Osteocyte (in vitro differentiated cells): ENCODE measurements at regions not wholly inside any gene's neighbourhood (a gene's known extent, or its start where the extent isn't known, plus 50 kb on each side); places are given as distances from the start of the nearest gene placed in this dataset.

ENCODE experiments used
- DNase-seq: peaks from one replicate; pipeline ENCODE4 v3.0.0; 2021; ENCODE audit warnings: mixed read lengths; ENCODE audit not compliant: unreplicated experiment; ENCODE audit errors: extremely low spot score
- H3K27ac Mint-ChIP-seq: one replicate; pipeline ENCODE4 v1.8.0; 2021; ENCODE audit warnings: mild to moderate bottlenecking, mixed read lengths; ENCODE audit not compliant: unreplicated experiment
- H3K27me3 Mint-ChIP-seq: one replicate; pipeline ENCODE4 v1.8.0; 2021; ENCODE audit warnings: mixed read lengths; ENCODE audit not compliant: unreplicated experiment
- H3K36me3 Mint-ChIP-seq: one replicate; pipeline ENCODE4 v1.8.0; 2021; ENCODE audit warnings: mixed read lengths; ENCODE audit not compliant: unreplicated experiment
- H3K4me1 Mint-ChIP-seq: one replicate; pipeline ENCODE4 v1.8.0; 2021; ENCODE audit warnings: mixed read lengths; ENCODE audit not compliant: unreplicated experiment
- H3K4me3 Mint-ChIP-seq: one replicate; pipeline ENCODE4 v1.8.0; 2021; ENCODE audit warnings: mild to moderate bottlenecking, moderate library complexity, mixed read lengths; ENCODE audit not compliant: unreplicated experiment
- H3K9me3 Mint-ChIP-seq: one replicate; pipeline ENCODE4 v1.8.0; 2021; ENCODE audit warnings: mixed read lengths; ENCODE audit not compliant: unreplicated experiment
- CTCF ChIP-seq: fragments of 200-600 bp; sonication (generic); IDR thresholded peaks from 2 replicates; pipeline ENCODE4 v1.5.0; 2021; ENCODE audit warnings: antibody characterized with exemption, mild to moderate bottlenecking, moderate library complexity

GRCh38 chr4:7141151-7141834 is 51.0 kb upstream of the SORCS2 start:
- no peak overlapping the region for H3K27ac Mint-ChIP-seq
- TF ChIP-seq CTCF, result no peak
- H3K9me3 Mint-ChIP-seq, result no peaks in the 10 kb centered on the region
- H3K4me3 Mint-ChIP-seq, result no peak overlapping the region
- DNase-seq, result no peak
- no peaks in the 10 kb centered on the region for H3K36me3 Mint-ChIP-seq
- peaks cover 7% of the 10 kb centered on the region for H3K4me1 Mint-ChIP-seq
- peaks cover 28% of the 10 kb centered on the region for H3K27me3 Mint-ChIP-seq

- no peak overlapping the region for H3K4me3 Mint-ChIP-seq
- no peak for TF ChIP-seq CTCF
- peaks cover 13% of the 10 kb centered on the region for H3K4me1 Mint-ChIP-seq
- no peak overlapping the region for H3K27ac Mint-ChIP-seq
- no peaks in the 10 kb centered on the region for H3K9me3 Mint-ChIP-seq
- DNase-seq, result no peak
- peaks cover 24% of the 10 kb centered on the region for H3K27me3 Mint-ChIP-seq
- H3K36me3 Mint-ChIP-seq, result no peaks in the 10 kb centered on the region
Measured at GRCh38 chr4:7140692-7141069, 51.7 kb upstream of the SORCS2 start.

GRCh38 chr4:7140062-7140691 is 52.2 kb upstream of the SORCS2 start:
- Mint-ChIP-seq H3K36me3 (no peaks in the 10 kb centered on the region), H3K27ac (no peak overlapping the region), H3K27me3 (peaks cover 22% of the 10 kb centered on the region), H3K4me3 (no peak overlapping the region), H3K4me1 (peaks cover 18% of the 10 kb centered on the region), H3K9me3 (no peaks in the 10 kb centered on the region)
- no peak for DNase-seq
- no peak for TF ChIP-seq CTCF

GRCh38 chr4:7139167-7139982 is 53.0 kb upstream of the SORCS2 start:
- no peak for DNase-seq

More at GRCh38 chr4:7139167-7139982, 53.0 kb upstream of the SORCS2 start:
- H3K27ac Mint-ChIP-seq, result no peak overlapping the region
- no peak overlapping the region for H3K4me3 Mint-ChIP-seq
- peaks cover 26% of the 10 kb centered on the region for H3K4me1 Mint-ChIP-seq
- H3K27me3 Mint-ChIP-seq, result peaks cover 22% of the 10 kb centered on the region
- no peaks in the 10 kb centered on the region for H3K9me3 Mint-ChIP-seq
- H3K36me3 Mint-ChIP-seq, result no peaks in the 10 kb centered on the region
- no peak for TF ChIP-seq CTCF
